GM12891 (cell line): ENCODE measurements at regions not wholly inside any gene's neighbourhood (a gene's known extent, or its start where the extent isn't known, plus 50 kb on each side); places are given as distances from the start of the nearest gene placed in this dataset.

Source experiments
- PAX5 ChIP-seq: IDR thresholded peaks from 2 replicates; pipeline ENCODE4 v1.6.1; 2011; ENCODE audit warnings: low read length, moderate library complexity, mild to moderate bottlenecking; ENCODE audit not compliant: insufficient read depth, severe bottlenecking
- POLR2A ChIP-seq: IDR thresholded peaks from 2 replicates; pipeline ENCODE4 v1.6.1; 2011; ENCODE audit warnings: low read depth, low read length, control low read depth
- POLR2AphosphoS5 ChIP-seq: IDR thresholded peaks from 2 replicates; pipeline ENCODE4 v1.6.1; 2011; ENCODE audit warnings: low read depth, low read length, control low read depth
- POU2F2 ChIP-seq: IDR thresholded peaks from 2 replicates; pipeline ENCODE4 v1.6.1; 2011; ENCODE audit warnings: low read depth, mild to moderate bottlenecking, control low read depth, low read length, moderate library complexity
- SPI1 ChIP-seq: IDR thresholded peaks from 2 replicates; pipeline ENCODE4 v1.6.1; 2011; ENCODE audit warnings: low read depth, low read length, control low read depth
- TAF1 ChIP-seq: IDR thresholded peaks from 2 replicates; pipeline ENCODE4 v1.6.1; 2011; ENCODE audit warnings: low read depth, low read length, control low read depth

DNA sequence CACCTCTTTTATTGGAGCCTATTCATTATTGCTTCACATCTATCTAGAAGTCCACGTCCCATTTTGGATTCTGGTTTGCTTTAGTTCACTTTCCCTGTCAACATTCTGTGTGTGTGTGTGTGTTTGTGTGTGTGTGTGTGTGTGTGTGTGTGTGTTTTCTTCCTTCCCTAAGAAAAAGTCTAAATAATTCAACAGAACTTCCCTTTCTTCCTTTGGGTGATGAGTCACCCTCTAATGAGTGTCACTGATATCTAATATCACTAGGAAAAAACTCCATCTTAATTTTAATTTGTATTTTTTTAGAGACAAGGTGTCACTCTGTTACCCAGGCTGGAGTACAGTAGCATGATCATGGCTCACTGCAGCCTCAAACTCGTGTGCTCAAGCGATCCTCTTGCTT, 234.2 kb downstream of the TTC8 start:
- TF ChIP-seq POLR2AphosphoS5 (no peak), POLR2A (no peak), TAF1 (no peak), POU2F2 (no peak), SPI1 (no peak), PAX5 (no peak)
